ENCODE measurements at regions not wholly inside any gene's neighbourhood (a gene's known extent, or its start where the extent isn't known, plus 50 kb on each side); places are given as distances from the start of the nearest gene placed in this dataset.

- TF ChIP-seq MAX (IDR thresholded peaks at IDR 0.05; ENCODE audit: low read depth, low read length) (no peak), CTCF (IDR thresholded peaks at IDR 0.05; ENCODE audit: low read depth, low read length) (no peak)
Measured at GRCh38 chr22:47375621-47376321, 613.3 kb downstream of the TBC1D22A start.

Measured in NB4 (cell line).